HG03135 (cell line): ENCODE measurements at regions not wholly inside any gene's neighbourhood (a gene's known extent, or its start where the extent isn't known, plus 50 kb on each side); places are given as distances from the start of the nearest gene placed in this dataset.

Experiments
- ATAC-seq: cut with Tn5 transposase; IDR thresholded peaks from one replicate; pipeline ENCODE4 v1.9.1; 2021; ENCODE audit warnings: mild to moderate bottlenecking, moderate library complexity; ENCODE audit not compliant: unreplicated experiment

- no peak for ATAC-seq
Observed at GRCh38 chr20:58019027-58019849, 209.2 kb downstream of the ANKRD60 start.

DNA sequence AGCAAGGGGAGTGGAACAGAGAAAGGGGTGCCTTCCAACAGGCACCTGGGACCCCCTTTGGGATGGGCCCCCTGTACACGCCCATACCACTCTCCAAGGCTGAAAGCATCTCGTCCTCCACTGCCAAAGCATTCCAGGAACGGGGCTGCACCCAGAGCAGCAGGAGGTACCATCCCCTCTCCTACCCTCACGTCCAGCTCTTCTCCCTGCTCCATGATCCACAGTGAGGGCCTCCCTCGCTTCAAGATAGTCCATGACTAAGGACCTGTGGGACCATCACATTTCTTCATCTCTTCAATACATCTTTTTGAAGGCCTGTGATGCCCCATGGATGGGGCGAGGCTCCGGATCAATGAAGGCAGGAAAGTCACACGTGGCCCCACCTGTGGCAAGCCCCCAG is 209.9 kb downstream of the ANKRD60 start:
- no peak for ATAC-seq

DNA sequence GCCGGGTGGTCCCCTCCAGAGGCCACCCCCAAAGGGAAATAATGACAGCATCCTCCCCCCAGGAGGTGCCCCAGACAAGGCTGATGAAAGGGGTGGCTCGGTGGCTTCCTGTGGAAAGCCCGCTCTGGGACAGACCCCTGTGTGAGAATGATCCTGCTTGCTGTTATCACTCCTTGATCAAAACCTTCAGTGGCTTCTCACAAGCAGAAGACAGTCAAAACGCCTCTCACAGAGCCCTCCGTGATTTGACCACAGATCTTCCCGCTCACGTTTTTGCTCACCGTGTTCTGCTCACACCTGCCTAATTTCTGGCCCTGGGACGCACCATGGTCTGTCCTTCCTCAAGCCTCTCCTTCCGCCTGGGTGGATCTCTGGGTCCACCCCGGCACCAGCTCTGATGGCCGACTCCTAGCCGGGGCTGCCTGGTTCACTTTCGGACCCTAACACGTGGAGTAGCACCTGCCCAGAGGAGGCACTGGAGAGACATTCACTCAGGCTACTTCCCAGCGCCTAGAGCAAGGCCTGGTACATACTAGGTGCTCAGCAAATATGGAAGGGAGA is 210.4 kb downstream of the ANKRD60 start:
- ATAC-seq = no peak

GRCh38 chr20:58017231-58017969 is 211.1 kb downstream of the ANKRD60 start:
- no peak for ATAC-seq

- ATAC-seq = no peak
Observed at GRCh38 chr20:58016779-58017178, 211.7 kb downstream of the ANKRD60 start.

GRCh38 chr20:58014628-58015315 is 213.7 kb downstream of the ANKRD60 start:
- ATAC-seq = no peak

DNA sequence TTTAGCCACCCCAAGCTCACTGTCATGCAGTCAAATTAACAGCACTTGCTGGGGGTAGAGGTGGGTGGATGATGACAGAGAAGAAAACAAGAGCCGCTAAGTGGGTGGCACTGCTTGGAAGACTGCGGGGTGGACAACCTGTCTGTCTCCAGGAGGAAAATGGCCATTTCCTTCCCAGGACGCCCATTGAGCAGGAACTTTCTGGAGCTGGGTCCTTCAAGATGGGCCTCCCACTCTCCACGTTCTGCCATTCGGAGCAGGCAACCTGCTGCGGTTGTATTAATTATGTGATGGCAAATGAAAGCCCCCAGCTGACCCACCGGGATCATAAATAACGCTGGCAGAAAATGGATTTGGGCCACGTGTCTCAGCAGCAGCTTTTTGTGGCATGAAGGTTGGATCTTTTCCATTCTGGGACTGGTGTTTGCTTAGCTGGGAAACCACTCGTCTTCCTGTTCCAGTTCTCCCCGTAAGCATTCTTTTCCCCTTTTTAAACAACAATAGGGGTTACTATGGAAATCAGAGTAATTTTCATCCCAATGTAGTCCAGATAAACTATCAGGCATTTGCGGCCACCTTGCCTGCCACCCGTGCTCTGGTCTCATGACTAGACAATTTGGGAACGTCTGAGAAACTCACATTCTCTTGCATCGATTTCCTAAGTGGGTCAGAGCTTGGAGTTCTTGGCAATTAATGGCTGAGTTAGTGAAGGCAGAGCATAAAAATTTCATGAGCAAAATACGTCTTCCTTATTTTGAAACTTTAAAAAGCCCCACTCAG is 215.5 kb downstream of the ANKRD60 start:
- ATAC-seq = no peak

GRCh38 chr20:58011947-58012610 is 216.4 kb downstream of the ANKRD60 start:
- ATAC-seq = no peak

- no peak for ATAC-seq
Observed at GRCh38 chr20:58011106-58011946, 217.1 kb downstream of the ANKRD60 start.

- ATAC-seq = no peak
Observed at GRCh38 chr20:58010666-58011065, 217.8 kb downstream of the ANKRD60 start.

DNA sequence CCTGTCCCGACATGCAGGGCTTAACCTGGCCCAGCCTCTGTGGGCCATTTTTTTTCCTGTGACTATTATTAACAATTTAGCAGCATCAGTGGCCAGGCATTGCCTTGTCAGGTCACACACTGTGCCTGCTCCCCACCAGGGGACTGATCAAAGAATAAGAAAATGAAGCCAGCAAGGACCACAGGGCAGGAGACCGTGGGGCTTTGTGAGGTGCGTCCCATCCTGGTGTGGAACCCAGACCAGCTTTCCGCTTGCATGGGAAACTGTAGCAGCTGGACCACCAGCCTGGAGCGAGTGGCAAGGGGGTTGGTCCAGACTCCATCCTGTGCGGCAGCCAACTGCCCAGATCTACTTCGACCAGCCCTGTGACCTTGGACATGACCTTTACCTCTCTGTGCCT is 218.3 kb downstream of the ANKRD60 start:
- ATAC-seq = no peak

DNA sequence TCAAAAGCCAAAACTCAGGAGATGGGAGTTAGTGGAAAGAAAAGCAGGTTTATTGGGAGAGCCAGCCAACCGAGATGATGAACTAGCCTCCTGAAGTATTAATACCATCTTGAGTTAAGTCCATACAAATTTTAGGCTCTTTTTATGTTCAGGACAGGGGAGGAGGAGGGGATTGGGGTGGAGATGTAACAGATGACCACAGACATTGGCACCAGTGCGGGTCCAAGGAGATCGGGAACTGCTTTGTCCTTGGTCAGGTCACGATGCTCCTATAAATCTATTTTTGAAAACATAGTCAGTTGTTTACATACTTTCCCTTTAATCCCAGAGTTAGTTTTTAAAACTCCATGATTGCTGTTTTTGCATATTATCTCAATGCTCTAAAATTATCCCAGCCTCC is 219.6 kb downstream of the ANKRD60 start:
- ATAC-seq = no peak

DNA sequence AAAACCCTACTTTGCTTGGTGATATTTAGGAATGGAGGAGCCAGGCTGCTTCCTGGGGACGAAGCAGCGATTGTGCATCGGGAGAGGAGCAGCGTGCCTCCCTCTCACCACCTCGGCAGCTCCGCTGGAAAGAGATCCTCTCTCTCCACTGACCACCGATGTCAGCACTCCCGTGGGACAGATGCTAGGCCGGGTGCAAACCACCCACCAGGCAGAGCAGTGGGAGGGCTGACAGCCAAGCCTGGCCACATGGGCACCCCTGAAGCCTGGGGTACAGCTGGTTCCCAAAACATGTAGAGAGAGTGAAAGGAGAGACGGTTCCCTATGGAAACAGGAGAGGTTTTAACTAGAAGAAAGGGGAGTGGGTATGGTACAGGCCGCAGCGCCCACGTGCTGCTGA is 220.0 kb downstream of the ANKRD60 start:
- ATAC-seq = no peak

- ATAC-seq = no peak
Observed at GRCh38 chr20:58007947-58008346, 220.5 kb downstream of the ANKRD60 start.

DNA sequence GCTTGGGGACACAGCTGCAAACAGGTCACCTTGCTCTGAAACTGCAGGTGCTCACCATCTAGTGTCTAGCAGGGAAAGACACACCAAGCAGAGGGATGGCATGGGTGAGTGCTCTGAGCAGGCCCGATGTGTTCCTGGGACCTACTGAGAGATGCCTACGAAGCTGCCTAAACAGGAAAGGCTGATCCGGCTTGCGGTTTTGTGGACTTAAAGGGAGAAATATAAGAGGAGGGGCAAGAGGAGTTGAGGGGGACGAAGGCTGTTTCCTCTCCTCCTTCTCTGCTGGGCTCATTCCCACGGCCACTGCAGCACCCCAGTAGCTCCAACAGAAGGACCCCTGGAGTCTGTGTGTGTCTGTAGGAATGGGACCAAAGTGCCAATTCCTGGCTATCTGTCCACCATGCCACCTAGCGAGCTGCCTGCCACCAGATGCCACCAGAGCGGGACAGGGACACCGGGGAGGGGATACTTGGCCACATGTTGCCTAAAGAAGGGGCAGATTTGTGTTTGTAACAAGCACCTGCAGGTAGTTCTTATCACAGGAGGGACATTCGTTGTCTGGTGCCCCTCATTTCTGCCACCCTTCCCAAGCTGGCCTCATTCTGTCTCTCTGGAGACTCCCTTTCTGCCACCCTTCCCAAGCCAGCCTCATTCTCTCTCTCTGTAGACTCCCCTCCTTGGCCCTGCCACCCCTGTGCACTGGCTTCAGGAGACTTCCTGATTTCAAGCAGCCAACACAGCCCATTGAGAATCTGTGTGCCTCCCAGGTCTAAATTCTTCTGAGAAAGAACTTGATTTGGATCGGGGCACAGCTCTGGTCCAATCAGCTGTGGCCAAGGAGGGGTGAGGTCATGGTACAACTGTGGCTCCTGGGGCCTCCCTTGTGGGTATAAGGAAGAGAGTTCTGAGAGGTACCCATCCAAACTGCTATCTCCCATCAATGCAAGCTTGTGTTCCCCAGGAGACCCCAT is 221.8 kb downstream of the ANKRD60 start:
- ATAC-seq = no peak

DNA sequence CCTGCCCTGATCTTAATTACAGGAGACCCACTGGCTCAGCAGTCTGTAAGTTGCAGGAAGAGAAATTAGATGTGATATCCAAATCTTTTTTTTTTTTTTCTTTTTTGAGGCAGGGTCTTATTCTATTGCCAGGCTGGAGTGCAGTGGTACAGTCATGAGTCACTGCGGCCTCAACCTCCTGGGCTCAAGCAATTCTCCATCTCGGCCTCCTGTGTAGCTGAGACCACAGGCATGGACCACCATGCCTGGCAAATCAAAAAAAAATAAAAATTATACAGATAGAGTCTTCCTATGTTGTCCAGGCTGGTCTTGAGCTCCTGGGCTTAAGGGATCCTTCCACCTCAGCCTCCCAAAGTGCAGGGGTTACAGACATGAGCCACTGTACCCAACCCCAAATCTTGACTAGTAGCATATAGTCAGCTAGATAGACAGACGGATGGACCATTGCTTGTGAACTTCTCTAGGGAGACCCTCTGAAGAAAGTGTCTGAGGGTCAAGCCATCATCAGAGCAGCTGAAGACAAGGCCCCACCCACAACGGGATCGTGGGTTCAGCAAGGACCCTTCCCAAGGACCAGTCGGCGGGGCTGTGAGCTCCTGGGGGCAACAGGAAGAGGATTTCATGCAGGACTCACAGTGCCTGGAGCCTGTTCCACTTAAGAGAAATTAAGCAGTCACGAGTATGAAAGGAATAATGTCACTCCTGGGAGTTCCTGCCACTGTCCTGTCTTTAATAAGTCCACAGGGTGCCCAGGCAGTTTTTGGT is 222.7 kb downstream of the ANKRD60 start:
- ATAC-seq = no peak

GRCh38 chr20:58004900-58005299 is 223.6 kb downstream of the ANKRD60 start:
- ATAC-seq = no peak
